ENCODE measurements at regions not wholly inside any gene's neighbourhood (a gene's known extent, or its start where the extent isn't known, plus 50 kb on each side); places are given as distances from the start of the nearest gene placed in this dataset.
"Not testable (repeated sequence)": the region's sequence is repeated elsewhere in the genome, so short reads cannot be mapped to it uniquely, and the experiment has no call there.

- TF ChIP-seq, protein P1, sequence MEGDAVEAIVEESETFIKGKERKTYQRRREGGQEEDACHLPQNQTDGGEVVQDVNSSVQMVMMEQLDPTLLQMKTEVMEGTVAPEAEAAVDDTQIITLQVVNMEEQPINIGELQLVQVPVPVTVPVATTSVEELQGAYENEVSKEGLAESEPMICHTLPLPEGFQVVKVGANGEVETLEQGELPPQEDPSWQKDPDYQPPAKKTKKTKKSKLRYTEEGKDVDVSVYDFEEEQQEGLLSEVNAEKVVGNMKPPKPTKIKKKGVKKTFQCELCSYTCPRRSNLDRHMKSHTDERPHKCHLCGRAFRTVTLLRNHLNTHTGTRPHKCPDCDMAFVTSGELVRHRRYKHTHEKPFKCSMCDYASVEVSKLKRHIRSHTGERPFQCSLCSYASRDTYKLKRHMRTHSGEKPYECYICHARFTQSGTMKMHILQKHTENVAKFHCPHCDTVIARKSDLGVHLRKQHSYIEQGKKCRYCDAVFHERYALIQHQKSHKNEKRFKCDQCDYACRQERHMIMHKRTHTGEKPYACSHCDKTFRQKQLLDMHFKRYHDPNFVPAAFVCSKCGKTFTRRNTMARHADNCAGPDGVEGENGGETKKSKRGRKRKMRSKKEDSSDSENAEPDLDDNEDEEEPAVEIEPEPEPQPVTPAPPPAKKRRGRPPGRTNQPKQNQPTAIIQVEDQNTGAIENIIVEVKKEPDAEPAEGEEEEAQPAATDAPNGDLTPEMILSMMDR (IDR thresholded peaks at IDR 0.05; ENCODE audit: insufficient read depth, low read length), result no peak
- H3K4me3 ChIP-seq (ENCODE audit: low read depth, low read length), result no peak overlapping the region
- DNase-seq (ENCODE audit: low read depth), result no peak
Measured at GRCh38 chr12:34607520-34608195, 585.4 kb downstream of the ALG10 start.

DNA sequence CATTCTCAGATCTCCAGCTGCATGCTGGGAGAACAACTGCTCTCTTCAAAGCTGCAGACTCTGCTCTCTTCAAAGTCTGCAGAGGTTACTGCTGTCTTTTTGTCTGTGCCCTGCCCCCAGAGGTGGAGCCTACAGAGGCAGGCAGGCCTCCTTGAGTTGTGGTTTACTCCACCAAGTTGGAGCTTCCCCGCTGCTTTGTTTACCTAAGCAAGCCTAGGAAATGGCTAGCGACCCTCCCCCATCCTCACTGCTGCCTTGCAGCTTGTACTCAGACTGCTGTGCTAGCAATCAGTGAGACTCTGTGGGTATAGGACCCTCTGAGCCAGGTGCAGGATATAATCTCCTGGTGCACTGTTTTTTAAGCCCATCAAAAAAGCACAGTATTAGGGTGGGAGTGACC, 591.7 kb downstream of the ALG10 start:
- not testable (repeated sequence) for DNase-seq (ENCODE audit: low read depth); H3K4me3 ChIP-seq (ENCODE audit: low read depth, low read length)

DNA sequence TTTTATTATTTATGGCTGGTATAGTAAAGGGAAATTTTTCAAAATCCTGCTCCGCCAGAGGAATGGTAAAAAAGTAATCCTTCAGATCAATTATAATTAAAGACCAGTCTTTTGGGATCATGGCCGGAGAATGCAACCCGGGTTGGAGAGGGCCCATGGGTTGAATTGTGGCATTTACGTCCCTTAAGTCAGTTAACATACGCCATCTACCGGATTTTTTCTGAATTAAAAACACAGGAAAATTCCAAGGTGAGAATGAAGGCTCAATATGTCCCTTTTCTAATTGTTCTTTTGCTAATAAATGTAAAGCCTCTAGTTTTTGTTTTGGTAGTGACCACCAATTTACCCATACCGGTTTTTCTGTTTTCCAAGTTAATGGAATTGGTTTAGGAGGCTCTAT, 602.8 kb downstream of the ALG10 start:
- TF ChIP-seq, protein P1 (IDR thresholded peaks at IDR 0.05; ENCODE audit: insufficient read depth, low read length), result no peak
- peak; percentile 3 for DNase-seq (ENCODE audit: low read depth)
- H3K4me3 ChIP-seq (ENCODE audit: low read depth, low read length), result no peak overlapping the region

GRCh38 chr12:34626363-34627157, 604.3 kb downstream of the ALG10 start:
- no peak for DNase-seq (ENCODE audit: low read depth)
- TF ChIP-seq, protein P1 (IDR thresholded peaks at IDR 0.05; ENCODE audit: insufficient read depth, low read length), result no peak
- no peak overlapping the region for H3K4me3 ChIP-seq (ENCODE audit: low read depth, low read length)
